GM12872 (cell line): ENCODE measurements at regions not wholly inside any gene's neighbourhood (a gene's known extent, or its start where the extent isn't known, plus 50 kb on each side); places are given as distances from the start of the nearest gene placed in this dataset.

ENCODE experiments used
- TF ChIP-seq, protein P1 (sequence below): IDR thresholded peaks from 3 replicates; pipeline ENCODE4 v1.5.1; 2011; ENCODE audit warnings: low read depth, mild to moderate bottlenecking, low read length, moderate library complexity; ENCODE audit not compliant: insufficient read depth

DNA sequence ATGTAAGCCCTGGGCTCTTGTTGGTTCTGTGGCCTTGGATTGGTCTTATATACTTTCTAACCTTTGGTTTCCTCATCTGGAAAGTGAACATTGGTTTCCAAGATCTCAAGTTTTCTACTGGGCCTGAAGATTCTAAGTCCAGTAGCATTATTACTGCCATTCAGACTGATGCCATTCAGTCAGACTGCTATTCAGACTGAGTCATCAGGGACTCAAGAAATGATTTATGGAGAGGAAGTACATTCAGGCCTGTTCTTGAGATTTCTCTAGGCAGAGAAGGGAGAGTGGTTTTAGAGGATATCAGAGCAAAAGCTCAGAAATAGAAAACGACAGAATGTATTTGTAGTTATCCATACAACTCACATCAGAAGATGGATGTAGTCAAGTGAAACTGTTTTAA is 557.2 kb downstream of the NR2F2 start:
- TF ChIP-seq, protein P1, sequence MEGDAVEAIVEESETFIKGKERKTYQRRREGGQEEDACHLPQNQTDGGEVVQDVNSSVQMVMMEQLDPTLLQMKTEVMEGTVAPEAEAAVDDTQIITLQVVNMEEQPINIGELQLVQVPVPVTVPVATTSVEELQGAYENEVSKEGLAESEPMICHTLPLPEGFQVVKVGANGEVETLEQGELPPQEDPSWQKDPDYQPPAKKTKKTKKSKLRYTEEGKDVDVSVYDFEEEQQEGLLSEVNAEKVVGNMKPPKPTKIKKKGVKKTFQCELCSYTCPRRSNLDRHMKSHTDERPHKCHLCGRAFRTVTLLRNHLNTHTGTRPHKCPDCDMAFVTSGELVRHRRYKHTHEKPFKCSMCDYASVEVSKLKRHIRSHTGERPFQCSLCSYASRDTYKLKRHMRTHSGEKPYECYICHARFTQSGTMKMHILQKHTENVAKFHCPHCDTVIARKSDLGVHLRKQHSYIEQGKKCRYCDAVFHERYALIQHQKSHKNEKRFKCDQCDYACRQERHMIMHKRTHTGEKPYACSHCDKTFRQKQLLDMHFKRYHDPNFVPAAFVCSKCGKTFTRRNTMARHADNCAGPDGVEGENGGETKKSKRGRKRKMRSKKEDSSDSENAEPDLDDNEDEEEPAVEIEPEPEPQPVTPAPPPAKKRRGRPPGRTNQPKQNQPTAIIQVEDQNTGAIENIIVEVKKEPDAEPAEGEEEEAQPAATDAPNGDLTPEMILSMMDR: no peak

DNA sequence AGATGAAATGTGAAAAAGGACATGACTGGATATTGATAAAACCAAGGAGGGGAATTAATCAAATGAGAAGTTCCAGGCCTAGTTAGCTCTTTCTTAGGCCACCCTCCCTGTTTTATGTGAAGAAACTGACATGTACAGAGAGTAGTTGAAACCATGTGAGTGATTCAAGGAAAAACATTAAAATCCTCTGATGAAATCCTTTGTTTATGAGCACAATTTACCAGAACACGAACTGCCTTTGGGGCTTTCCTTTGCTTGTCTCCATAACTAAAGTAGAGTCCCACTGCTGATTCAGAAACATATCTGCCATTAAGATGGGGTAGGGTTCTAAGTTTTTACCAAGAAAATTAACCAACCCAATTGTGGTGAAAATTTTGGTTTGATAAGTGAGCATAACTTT is 558.3 kb downstream of the NR2F2 start:
- TF ChIP-seq, protein P1: no peak

DNA sequence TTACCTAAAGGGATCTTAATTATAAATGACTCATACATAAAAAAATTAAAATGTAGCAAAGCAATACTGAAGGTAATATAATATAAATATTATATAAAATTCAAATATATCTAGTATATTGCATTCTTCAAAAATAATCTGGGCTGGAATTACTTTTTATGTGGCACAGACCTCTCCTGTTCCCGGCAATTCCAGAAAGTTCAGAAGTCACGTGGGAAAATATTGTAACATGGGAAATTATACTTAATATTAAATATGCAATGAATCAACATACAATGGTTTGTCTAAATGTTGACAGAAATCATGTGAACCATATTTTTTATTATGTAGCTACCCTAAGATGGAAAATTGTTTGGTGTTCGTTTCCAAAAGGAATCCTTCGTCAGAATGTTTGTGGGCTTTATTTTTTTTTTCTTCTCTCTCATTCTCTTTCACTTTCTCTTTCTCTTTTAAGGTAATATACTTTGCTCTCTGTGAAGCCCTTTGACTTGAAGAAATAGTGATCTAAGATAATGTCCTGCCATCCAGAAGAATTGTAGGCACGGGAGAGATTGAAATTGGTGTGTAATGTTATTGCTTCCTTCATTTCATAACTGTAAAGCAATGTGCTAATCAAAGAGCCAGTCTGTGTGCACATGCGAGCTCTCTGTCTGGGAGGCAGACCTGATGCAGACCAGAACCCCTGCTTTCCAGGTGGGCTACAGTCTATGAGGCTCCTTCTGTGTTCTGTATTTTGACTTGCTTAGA is 559.4 kb downstream of the NR2F2 start:
- TF ChIP-seq, protein P1: no peak

DNA sequence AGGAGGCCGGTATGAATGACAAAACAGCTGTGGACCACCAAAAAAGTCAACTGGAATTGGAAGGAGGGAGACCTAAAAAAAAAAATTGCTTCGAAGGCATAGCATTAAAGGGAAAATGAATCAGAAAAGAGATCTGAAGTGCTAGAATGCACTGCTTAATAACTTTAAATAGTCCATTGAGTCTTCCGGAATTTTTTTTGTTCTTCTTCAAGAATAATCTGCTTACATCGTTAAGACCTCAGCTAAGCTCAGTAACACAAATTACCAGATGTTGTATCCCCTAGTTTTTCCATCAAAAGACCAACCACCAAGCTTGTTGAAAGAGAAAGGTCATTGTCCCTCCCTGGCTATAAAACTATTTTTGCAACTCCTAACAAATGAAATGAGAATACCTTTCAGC is 560.5 kb downstream of the NR2F2 start:
- TF ChIP-seq, protein P1: no peak

DNA sequence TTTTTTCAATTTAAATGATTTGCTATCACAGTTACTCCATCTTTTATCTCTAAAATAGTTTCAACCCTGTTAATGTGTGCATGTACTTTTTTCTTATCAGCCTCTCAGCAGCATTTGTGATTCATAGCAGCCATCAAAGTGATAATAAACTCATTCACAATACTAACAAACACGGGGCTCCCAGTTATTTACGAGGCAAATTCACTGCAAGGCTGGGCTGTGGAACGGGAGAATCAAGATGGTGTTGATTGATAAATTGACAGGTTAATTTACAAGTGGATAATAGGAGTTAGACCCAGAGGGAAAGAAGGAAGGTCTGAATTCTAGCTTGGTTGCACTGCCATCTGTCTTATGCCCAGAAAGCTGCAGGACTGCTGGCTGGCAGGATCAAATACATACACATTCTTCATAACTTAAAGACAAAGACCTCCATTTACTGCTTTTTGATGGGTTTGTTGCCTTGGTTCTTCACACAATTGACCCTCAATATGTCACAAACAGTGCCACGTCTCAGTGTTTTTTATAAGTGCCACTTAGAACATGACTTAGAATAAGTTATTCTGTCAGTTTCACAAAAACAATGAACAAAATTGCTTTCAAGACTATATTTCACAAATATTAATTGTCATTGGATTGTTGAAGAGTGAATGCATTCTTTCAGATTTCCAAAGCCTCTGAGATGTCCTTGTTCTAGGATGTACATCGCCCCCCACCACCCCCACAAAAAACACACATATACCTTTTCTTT is 562.8 kb downstream of the NR2F2 start:
- TF ChIP-seq, protein P1: peak; percentile 24; the same call in 1 of the 3 replicates

DNA sequence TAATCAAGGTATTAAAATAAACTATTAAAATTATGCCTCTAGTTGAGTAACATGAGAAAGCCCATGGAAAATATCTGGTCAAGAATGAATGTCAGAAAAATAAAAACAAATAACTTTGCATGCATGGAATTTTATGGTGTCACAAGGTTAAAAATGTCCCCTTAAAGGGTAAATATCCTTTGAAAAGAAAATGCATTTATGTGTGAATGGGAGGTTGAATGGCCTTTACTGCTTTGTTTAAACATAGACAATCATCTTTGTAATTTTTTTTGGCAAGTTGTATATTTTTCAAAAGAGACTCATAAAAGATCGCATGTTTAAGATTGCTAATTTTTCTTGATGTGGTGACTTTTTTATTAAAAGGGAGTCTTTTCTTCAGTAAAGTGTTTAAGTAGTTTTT is 564.2 kb downstream of the NR2F2 start:
- TF ChIP-seq, protein P1: no peak

DNA sequence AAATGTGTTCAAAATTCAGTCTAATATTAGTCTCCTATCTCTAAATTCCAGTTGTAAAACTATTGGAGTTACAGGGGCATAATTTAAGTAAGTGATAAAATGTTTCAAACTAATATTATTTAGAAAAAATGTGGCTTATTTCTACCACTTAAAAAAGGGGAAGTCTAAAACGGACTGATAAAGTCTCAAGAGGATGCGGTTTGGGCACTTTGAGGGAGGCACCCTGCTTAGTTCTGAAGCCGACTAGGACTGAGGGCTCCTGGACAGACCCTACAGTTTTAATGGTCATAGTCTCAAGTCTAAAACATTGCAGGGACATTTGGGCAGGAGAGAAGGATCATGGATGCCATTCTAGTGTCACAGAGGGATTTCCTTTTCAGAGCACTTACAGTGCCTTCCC is 566.3 kb downstream of the NR2F2 start:
- TF ChIP-seq, protein P1: no peak
